ENCODE measurements at regions not wholly inside any gene's neighbourhood (a gene's known extent, or its start where the extent isn't known, plus 50 kb on each side); places are given as distances from the start of the nearest gene placed in this dataset.
"Not testable (repeated sequence)": the region's sequence is repeated elsewhere in the genome, so short reads cannot be mapped to it uniquely, and the experiment has no call there.

DNA sequence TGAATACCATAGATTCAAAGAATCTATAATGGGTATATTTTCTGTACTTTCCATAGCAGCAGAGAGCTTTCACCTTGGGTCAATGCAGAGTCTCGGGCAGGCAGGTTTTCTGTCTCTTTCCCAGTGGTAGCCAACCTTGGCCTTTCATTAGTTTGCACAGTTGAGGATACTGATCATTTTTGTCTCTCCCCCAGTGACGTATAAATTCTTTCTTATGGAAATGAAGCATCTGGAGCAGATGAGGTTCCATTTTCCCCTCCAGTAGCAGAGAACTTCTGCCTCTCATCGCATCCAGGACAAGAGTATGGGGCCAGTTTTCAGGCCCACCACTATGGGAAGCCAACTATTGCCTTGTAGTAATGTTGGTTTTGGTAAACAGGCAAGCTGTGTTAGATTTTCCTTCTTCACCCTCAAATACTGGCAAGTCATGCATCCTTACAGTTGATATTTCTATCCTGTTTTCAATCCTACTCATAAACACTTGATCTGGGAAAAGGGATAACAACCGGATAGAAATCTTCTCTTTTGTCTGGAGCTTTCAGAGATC is 845.2 kb upstream of the CDH18 start:
- DNase-seq (ENCODE audit: low read depth), result no peak

DNA sequence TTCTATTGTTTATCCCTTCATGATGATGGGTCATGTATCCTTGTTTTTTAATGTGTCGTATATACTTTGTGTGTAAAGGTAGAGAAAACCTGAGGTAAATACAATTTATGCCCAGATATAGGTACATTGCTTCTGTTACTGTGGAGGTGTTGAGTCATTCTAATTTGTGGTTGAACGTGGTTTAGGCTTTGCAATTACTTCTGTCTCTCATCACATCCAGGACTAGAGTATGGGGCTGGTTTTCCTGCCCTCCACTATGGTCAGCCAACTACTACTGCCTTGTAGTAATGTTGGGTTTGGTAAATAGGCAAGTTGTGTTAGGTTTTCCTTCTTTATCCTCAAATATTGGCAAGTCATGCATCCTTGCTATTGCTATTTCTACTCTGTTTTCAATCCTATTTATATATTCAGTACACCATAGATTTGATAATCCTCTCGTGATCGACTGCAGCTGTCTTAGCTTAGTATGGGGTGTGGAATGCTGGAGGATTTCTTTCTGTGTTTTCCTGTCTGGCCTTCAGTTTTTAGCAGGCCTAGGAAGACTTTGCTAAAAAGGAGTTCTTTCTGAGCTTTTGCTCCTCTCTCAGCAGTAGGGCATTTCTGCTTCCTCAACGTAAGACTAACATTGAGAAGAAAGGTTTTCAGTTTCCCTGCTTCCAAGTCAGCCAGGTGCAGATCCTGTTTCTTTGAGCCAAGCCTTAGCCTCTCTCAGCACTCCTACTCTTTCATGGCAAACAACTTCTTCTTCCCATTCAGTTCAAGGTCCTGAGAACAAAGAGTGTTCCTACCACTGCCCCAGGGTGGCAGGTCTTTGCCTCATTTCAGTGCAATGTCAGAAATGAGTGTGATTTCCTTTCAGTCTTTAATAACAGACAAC is 844.4 kb upstream of the CDH18 start:
- no peak for DNase-seq (ENCODE audit: low read depth)

DNA sequence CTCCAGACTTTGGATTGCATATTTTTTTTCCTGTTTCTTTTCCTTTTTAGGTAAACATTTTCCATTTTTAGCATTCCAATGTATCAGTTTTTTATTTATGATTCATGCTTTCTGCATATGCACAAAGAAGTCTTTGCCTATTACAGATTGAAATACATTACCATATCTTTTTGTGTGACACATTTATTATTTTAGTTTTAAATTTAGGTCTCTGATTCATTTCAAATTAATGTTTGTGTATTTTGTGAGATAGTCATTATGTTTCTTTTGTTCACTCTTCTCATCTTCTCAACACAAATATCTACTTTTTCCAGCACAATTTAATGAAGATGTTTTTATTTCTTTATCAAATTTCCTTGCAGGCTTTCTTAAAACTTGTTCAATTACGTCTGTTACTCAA is 838.0 kb upstream of the CDH18 start:
- DNase-seq (ENCODE audit: low read depth), result not testable (repeated sequence)

DNA sequence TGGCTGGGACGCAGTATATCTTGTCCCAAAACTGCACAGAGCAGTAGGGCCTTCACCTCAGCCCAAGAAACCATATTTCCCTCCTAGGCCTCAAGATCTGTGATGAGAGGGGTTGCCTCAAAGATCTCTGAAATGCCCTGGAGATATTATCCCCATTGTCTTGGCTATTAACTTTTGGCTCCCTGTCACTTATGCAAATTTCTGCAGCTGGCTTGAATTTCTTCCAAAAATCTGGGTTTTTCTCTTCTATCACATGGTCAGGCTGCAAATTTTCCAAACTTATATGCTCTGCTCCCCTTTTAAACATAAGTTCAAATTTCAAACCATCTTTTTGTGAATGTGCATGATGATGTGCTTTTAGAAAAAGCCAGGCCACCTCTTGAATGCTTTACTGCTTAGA is 809.2 kb upstream of the CDH18 start:
- DNase-seq (ENCODE audit: low read depth), result peak; percentile 4

DNA sequence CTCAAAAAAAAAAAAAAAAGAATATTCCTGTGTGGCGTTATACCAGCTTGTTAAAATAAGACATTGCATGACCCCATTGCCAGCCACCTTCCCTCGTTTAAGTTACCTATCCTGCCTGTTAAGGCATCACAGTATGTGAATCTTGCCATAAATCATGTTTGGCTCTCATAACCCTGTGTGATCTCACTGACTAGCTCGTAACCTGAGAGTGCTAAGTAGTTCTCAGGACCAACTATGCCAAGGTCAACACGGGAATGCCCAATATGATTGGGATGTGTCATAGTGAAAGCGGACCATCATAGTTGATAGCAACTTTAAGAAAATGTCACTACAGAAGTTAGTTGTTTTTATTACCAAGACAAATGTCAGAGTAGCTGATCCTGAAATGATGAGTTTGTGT is 796.8 kb upstream of the CDH18 start:
- DNase-seq (ENCODE audit: low read depth), result not testable (repeated sequence)

DNA sequence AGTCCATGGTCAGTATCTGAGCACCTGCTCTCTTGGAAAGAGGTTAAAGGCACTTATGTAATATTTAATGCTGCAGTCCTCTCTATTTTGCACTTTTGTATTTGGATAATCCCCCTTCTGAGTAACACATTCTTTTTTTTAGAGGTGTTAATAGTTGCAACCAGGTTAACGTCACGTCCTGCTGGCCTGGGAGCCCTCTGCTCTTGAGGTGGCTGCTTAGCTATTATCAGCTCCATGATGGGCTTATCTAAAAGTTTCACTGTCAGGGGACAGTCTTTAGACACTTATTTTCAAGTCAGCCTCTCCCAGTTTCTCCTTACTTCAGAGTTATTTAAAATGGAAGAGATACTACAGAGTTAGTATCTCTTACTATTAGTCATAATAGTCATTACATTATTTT is 795.5 kb upstream of the CDH18 start:
- not testable (repeated sequence) for DNase-seq (ENCODE audit: low read depth)

DNA sequence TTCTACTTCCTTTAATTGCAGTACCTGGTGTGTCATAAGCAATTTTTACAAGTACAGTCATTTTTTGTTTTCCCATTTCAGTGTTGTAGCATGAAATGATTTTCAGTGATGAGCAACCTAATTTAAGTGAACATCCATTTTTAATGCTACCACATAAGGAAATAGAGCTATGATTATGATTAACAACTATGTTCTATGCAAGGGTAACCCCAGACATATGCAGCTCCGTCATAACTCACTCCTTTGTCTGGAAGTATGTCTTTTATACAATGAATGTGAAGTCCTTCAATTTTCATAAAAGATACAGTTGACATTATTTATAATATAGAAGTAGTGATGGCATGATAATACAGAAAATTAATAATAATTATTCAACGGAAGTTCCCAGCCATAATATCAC is 783.3 kb upstream of the CDH18 start:
- not testable (repeated sequence) for DNase-seq (ENCODE audit: low read depth)

DNA sequence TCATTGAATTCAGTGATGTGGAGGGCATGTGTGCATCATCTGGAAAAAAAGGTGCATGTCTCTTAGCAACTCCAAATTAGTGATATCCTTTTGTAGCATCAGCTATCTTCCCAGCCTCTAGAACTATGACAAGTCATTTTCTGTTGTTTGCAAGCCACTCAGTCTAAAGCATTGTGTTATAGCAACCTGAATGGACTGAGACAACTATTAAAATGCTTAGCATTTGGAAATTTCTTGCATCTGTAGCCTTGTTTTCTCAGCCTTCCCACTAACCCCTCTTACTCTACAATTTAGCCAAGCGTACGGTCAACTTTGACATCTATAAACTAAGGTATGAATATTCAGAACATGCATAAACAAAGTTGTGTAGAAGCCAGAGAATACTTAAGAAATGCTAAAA is 777.1 kb upstream of the CDH18 start:
- DNase-seq (ENCODE audit: low read depth), result not testable (repeated sequence)

DNA sequence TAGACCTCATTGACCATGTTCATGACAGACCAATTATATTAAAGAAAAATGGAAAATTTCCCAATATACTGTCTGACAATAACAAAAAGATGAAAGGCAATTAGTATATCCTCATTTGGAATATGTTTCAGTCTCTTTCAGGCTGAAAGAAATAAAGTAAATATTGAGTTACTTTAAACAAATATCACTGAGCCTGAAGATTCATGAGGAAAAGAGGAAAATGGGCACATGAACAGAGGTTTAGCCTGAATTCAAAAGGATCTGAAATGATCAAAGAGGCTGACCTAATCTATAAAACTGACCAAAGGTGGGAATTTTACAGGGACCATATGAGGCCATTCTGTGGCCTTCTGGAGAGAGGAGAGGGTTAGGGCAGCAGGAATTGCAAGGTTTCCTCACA is 771.5 kb upstream of the CDH18 start:
- not testable (repeated sequence) for DNase-seq (ENCODE audit: low read depth)

DNA sequence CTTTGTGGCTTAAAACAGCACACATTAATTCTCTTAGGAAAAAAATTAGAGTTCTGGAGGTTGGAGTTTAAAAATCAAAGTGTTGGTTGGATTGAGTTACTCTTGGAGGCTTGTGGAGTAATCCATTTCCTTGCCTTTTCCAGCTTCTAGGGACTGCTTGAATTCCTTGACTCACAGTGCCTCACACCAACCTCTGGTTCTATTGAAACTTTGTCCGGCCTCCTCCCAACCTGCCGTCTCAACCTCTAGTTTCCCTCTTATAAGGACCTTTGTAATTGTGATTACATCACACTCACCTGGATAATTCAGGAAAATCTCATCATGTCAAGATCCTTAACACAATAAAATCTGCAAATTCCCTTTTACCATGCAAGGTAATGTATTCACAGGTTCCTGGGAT is 764.2 kb upstream of the CDH18 start:
- not testable (repeated sequence) for DNase-seq (ENCODE audit: low read depth)

DNA sequence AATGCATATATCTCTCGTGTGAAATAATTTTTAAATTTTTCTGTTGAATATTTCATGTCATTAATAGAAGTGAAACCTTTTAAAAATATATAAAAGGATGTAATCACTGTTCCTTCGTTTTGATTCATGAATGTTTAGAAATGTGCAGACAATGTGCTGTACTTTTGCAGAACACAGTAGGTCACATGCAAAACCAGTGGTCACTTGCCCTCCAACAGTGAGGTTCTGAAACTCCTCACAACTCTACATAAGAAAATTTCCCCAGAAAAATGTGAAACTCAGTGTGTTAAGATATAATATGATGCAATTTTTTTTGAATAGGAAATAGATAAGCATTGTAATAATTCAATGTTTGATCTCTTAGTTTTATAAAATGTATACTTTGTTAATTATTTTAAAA is 747.7 kb upstream of the CDH18 start:
- not testable (repeated sequence) for DNase-seq (ENCODE audit: low read depth)

DNA sequence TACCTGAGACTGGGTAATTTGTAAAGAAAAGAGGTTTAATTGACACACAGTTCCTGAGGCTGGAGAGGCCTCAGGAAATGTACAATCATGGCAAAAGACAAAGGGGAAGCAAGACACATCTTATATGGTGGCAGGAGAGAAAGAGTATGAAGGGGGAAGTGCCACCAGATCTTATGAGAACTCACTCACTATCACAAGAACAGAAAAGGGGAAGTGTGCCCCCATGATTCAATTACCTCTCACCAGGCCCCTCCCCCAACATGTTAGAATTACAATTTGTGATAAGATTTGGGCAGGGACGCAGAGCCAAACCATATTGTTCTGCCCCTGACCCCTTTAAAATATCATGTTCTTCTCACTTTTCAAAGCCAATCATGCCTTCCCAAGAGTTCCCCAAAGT is 744.2 kb upstream of the CDH18 start:
- DNase-seq (ENCODE audit: low read depth), result not testable (repeated sequence)

DNA sequence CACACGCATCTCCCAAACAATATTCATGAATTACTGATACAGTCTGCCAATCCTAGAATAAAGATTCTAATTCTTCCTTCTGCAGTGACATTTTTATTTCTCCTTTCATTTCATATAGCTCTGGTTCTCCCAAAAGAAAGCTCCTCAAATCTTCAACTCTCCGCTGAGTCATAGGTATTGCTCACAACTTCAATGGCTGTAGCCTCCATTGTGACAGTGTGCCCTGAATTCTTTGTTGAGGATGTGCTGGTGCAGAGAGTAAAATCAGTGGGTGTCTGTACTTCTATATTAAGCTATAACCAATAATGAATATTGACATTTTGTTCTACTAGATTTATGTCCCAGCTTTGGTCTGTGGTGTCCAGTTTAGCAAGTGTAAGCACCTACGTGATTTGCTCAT is 733.3 kb upstream of the CDH18 start:
- DNase-seq (ENCODE audit: low read depth), result not testable (repeated sequence)

DNA sequence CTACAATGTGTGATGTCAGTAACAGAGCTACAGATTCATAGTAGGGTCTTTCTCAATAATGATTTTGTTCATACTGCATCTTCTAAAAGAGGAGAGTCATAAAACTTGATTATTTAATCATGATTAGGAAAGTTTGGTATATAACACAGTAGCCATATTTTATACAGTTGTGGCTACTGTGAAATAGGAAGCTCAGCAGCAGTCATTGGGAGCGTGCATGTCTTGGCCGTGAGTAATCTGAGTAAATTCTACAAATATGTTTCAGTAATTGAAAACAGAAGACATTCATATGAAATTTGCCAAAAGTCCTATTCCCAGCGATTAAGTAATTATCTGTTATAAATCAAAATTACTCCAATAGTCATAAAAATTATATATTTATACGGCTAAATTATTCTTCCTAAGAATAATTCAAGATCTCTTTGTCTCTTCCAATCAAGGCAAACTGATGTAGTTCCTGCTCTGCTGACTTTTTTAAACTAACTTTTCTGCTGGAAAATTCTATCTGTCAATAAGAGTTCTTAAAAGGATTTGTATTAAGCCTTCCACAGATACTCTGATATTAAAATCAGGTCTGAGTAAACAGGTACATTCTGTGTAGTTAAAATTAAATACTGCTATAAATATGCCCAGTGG is 723.6 kb upstream of the CDH18 start:
- DNase-seq (ENCODE audit: low read depth), result not testable (repeated sequence)

DNA sequence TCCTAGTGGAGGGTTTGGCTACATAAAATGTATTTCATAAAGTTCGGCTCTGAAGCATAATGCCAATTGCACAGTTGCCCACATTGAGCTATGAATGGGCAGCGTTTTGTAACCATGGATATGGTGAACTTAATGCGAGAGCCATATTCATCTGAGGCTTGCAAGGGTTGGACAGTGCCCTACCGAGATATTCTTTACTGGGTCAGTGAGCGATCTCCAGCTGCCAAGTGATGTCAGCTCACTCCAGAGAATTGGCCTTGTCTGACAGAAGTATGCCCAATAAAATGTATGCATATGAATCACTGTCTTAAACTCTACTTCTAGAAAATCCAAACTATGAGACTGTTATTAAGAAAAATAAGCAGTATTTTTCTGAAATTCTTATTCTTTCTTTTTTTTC is 719.6 kb upstream of the CDH18 start:
- not testable (repeated sequence) for DNase-seq (ENCODE audit: low read depth)

DNA sequence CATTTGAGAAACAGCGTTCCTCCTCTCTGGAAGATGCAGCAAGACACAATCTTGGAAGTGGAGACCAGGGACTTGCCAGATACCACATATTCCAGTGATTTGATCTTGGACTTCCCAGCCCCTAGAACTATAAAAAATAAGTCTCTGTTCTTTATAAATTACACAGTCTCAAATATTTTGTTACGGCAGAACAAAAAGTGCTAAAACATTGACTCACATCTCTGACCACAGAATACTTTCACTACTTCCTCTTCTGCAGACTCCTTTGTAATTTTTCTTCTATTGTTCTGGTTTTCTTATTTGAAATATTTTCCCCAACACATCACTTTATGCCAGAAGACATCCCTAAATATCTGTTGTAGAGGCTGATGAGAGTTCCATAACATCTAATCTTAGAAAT is 706.1 kb upstream of the CDH18 start:
- DNase-seq (ENCODE audit: low read depth), result no peak

DNA sequence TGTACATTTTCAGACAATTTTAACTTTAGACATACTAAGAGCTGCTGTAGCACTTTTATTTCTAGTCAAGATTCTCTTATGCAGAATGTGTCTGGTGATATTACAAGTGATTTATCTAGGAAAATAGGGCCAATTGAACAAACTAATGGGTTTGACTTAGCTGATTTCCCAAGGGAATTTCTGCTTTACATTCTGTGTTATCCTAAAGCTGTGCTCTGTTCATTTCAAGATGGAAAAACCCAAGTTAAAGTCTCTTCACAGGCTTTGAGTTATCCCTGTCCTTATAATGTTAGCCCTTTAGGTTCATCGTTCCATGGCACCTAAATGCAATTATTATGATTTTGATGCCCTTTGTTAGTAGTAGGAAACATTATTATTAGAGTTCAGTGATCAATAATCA is 704.9 kb upstream of the CDH18 start:
- DNase-seq (ENCODE audit: low read depth), result no peak

DNA sequence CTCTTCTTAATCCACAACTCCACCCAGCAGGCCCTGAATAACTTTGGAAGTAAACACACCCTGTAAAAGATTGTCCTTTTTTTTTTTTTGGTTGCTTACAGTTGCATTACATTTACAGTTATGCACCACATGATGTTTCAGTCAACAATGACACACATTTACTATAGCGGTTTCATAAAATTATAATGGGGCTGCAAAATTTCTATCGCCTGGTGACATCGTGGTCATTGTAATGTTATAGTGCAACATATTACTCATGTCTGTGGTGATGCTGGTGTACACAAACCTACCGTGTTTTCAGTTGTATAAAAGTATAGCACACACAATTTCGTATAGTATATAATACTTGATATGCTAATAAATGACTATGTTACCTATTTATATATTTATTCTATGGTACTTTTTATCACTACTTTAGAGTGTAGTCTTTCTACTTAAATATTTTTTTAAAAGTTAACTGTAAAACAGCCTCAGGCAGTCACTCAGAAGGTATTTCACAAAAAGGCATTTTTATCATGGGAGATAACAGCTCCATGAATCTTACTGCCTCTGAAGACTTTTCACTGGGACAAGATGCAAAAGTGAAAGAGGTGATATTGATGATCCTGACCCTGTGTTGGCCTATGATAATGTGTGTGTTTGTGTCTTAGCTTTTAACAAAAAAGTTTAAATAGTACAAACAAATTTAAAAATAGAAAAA is 695.4 kb upstream of the CDH18 start:
- no peak for DNase-seq (ENCODE audit: low read depth)

DNA sequence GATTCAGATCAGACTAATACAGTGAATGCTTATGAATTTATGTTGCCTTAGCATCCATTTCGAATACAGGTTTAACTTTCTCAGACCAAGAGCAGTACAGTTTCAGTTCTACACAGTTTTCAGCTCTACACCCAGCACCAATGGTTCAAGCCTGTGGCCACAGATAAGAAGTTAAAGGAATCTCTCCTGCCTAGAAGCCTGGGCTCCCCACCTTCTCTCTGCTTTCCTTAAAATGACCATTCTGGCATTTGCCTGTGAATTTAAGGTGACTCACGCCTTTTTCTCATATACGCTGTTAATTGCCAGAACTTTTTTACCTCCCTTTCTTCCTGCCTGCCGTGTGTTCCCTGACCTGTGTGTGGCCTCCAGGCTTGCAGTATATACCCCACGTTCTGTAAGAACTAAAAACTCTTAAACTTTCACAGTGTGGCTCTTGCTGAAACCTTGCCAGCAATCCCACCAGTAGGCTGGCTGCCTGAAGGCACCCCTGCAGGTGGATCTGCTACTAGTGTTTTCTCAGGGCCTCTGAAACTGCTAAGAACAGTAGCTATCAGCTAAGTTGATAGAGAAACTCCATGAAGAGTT is 692.8 kb upstream of the CDH18 start:
- DNase-seq (ENCODE audit: low read depth), result no peak

DNA sequence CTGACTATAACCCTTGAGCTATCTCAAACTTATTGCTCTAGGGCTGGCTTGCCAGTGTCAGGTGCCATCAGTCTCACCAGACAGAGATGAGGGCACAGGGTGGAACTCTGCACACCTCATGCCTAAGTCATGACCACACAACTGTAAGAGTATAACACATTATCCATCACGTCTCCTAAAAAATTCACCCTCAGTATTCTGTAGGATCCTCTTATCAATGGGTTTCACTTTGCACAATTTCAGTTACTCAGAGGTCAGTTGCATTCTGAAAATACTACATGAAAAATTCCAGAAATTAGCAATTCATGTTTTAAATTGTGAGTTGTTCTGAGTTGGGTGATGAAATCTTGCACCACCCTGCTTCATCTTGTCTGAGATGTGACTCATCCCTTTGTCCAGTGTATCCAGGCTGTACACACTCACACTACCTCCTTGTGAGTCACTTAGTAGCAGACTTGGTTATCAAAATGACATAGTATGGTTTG is 690.9 kb upstream of the CDH18 start:
- no peak for DNase-seq (ENCODE audit: low read depth)

DNA sequence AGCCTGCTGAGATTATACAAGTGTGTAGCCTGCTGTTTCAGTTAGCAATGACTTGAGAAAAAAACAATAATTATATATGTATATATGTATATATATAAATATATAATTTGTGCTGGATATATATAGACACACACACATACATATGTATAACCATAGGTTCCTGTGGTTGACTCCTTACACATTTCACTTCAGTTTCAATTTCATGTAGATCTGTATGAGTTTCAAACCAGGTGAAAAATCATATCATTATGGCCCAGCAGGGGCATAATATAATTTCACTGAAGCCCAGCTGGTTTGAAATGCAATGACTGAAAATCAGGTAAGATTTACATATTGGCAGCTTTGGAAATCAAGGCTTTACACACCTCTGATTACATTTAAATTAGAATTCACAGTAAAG is 690.4 kb upstream of the CDH18 start:
- DNase-seq (ENCODE audit: low read depth), result no peak

DNA sequence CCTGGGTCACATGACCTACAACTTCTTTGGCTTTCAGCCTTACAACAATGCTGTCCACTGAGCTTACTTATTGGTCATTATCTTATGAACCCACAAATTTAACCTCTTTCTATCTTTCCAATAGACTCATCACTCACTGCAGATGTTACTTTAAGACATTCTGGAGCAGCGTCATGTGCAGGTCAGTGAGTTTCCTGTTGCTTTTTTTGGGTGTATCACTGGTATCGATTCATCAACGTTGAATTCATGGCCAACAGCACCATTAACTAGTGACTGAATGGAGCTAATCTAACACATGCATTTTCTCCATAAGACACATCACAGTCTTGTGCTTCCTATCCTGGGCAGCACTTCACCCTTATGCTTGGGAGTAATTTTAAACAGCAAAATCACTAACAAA is 672.6 kb upstream of the CDH18 start:
- no peak for DNase-seq (ENCODE audit: low read depth)

Measured in forelimb muscle (tissue), 1 donor.